Rectal smooth muscle tissue (tissue), 1 donor: ENCODE measurements at regions not wholly inside any gene's neighbourhood (a gene's known extent, or its start where the extent isn't known, plus 50 kb on each side); places are given as distances from the start of the nearest gene placed in this dataset.

Experiments
- H3K27ac ChIP-seq: one replicate; pipeline ENCODE4 v1.7.0; 2013; ENCODE audit warnings: low read depth, low read length, inconsistent platforms
- H3K27me3 ChIP-seq: one replicate; pipeline ENCODE4 v1.7.0; 2013; ENCODE audit warnings: low read length; ENCODE audit not compliant: control insufficient read depth, insufficient read depth
- H3K36me3 ChIP-seq: one replicate; pipeline ENCODE4 v1.7.0; 2013; ENCODE audit warnings: low read length; ENCODE audit not compliant: control insufficient read depth, insufficient read depth
- H3K4me1 ChIP-seq: one replicate; pipeline ENCODE4 v1.7.0; 2013; ENCODE audit warnings: low read length; ENCODE audit not compliant: control insufficient read depth, insufficient read depth
- H3K4me3 ChIP-seq: one replicate; pipeline ENCODE4 v1.7.0; 2013; ENCODE audit warnings: low read length
- H3K9ac ChIP-seq: one replicate; pipeline ENCODE4 v1.7.0; 2013; ENCODE audit warnings: low read length

DNA sequence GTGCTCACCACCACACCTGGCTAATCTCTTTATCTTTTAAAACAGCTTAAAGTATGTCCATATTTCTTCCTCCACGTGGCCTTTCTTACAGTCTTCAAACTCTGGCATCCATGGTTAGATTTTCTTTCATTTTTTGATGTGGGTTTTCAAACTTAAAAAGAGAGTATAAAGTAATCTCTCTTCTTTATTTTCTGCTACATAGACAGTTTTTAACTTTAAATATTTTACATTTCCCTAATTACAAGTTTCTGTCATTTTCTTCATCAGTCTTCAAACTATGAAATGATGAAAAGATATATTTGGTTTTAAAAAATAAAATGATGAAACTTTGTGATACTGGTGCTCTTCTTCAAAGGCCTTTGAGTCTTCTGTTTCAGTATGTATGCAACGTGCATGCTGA, 143.5 kb upstream of the ESRRG start:
- Histone ChIP-seq H3K9ac (no peak overlapping the region), H3K27me3 (no peaks in the 10 kb centered on the region), H3K4me3 (no peak overlapping the region), H3K36me3 (no peaks in the 10 kb centered on the region), H3K4me1 (no peaks in the 10 kb centered on the region), H3K27ac (no peak overlapping the region)

DNA sequence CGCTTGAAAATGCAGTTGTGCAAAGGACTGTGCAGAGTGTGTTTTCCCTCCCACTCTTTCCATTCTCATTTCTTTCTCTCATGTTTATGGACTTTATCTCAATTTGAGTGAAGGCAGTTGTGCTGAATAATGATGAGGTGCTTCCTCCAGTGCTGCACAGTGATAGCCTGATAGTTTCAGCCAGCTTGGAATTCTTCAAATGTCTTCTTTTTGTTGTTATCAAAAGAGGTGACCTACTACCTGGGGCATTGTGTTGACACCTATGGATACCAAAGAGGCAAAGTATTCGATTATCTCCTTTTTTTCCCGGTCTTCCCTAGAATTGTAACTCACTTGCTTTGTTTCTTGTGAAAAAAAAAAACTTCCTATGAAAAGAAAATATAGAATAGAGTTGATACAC, 132.6 kb upstream of the ESRRG start:
- H3K27me3 ChIP-seq, result no peaks in the 10 kb centered on the region
- no peaks in the 10 kb centered on the region for H3K4me1 ChIP-seq
- no peak overlapping the region for H3K4me3 ChIP-seq
- H3K9ac ChIP-seq, result no peak overlapping the region
- no peaks in the 10 kb centered on the region for H3K36me3 ChIP-seq
- H3K27ac ChIP-seq, result no peak overlapping the region

DNA sequence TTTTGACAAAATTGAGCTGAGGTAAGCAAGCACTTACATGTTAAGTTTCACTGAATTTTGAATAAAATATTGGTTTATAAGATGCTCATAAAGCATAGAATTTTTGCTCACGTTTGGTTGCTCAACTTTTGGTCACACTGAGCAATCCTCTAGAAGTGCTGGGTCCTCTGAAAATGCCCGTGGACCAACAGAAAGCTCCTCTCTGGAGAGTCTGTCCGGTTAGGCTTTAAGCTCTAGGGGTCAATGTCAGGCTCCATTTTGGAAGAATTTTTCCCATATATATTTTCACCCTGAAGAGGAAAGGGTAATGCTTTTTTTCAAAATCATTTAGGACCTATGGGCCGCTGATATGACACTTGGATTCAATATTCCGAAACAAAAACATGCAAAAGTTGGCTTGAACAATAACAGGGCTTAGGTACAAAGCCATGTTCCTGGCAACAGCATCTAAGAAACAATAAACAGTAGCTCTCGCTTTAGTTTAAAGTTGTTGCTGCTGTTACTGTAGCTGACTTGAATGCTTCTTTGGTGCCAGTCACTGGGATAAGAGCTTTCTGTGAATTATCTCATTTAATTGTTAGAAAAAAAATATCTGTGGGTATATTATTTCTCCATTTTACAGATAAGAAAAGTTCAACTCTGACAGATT, 131.7 kb upstream of the ESRRG start:
- no peak overlapping the region for H3K9ac ChIP-seq
- no peak overlapping the region for H3K27ac ChIP-seq
- H3K4me1 ChIP-seq, result no peaks in the 10 kb centered on the region
- H3K36me3 ChIP-seq, result no peaks in the 10 kb centered on the region
- no peak overlapping the region for H3K4me3 ChIP-seq
- no peaks in the 10 kb centered on the region for H3K27me3 ChIP-seq

DNA sequence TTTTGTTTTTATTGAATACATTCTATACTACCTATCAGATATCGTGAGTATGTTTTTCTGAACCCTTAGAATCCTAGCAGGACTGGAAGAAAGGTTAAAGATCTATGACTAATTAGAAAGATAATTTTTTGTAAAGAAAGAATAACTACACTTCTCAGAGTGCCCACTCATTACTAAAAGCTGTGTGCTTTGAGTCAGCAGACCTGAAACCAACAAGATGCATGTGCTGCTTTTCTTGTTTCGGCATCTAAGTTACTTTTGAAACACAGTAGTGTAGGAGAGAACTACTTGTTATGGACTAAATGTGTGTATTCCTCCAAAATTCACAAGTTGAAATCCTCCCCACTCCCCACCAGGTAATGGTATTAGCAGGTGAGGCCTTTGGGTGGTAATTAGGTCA, 127.8 kb upstream of the ESRRG start:
- no peak overlapping the region for H3K4me3 ChIP-seq
- H3K4me1 ChIP-seq, result no peaks in the 10 kb centered on the region
- no peak overlapping the region for H3K9ac ChIP-seq
- no peaks in the 10 kb centered on the region for H3K36me3 ChIP-seq
- no peak overlapping the region for H3K27ac ChIP-seq
- no peaks in the 10 kb centered on the region for H3K27me3 ChIP-seq

DNA sequence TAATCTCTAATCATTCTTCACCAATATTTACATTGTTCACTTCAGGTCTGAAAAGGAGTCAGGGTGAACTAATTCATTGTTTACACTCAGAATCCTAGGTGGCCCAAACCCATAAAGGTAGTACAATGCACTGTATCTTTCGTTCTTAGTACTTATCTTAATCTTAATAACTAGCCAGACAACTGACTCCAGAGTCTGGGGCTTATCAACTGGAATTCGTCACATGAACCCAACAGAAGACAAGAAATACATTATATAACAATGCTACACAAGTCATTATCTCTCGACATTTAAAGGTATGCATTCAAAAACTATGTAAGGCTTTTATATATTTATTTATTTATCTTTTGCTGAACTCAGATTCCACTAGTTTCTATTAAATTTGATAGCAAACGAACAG, 125.9 kb upstream of the ESRRG start:
- Histone ChIP-seq H3K27ac (no peak overlapping the region), H3K4me3 (no peak overlapping the region), H3K36me3 (no peaks in the 10 kb centered on the region), H3K4me1 (no peaks in the 10 kb centered on the region), H3K9ac (no peak overlapping the region), H3K27me3 (no peaks in the 10 kb centered on the region)

DNA sequence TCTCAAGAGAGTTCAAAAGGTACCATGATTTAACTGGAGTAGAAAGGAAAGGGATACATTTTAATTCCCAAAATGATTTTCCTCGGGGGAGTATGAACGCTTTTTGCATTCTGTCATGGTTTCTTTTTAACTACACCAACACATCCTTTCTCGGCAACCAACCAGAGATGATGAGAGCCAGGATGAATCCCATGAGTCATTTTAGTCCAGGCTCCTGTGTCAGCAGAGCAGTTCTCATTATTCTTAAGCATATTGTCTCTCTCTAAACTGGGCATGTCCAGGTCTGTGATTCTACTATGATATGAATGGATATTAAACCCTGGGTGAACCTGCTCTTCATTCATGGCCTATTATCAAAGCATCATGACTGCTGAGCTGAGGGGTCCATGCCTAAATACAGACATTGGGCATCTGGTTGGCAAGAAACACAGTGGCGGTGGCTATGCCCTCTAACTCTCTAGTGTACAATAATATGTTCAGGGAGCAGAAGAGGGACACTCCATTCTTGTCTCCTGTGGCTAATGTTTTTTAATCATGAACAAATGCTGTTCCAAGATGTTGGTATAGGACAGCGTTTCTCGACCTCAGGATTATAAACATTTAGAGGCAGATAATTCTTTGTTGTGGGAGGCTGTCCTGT, 124.3 kb upstream of the ESRRG start:
- H3K36me3 ChIP-seq, result no peaks in the 10 kb centered on the region
- no peak overlapping the region for H3K4me3 ChIP-seq
- H3K27ac ChIP-seq, result no peak overlapping the region
- H3K27me3 ChIP-seq, result no peaks in the 10 kb centered on the region
- H3K9ac ChIP-seq, result no peak overlapping the region
- H3K4me1 ChIP-seq, result no peaks in the 10 kb centered on the region

DNA sequence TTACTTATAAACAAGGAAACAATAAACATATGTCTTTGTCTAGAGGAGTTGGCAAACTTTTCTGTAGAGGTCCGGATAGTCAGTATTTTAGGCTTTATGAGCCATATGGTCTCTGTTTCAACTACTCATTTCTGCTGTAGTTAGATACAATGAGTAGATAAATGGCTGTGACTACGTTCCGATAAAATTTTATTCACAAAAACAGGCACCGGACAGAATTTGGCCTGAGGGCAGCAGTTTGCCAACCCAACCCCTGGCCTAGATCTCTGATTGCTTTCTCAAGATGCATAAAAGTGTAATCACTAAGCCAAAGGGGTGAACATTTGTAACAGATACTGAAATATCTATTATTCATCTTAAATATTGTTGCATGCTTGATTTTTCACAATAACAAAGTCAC, 123.1 kb upstream of the ESRRG start:
- Histone ChIP-seq H3K27me3 (no peaks in the 10 kb centered on the region), H3K36me3 (no peaks in the 10 kb centered on the region), H3K27ac (no peak overlapping the region), H3K4me3 (no peak overlapping the region), H3K9ac (no peak overlapping the region), H3K4me1 (no peaks in the 10 kb centered on the region)

DNA sequence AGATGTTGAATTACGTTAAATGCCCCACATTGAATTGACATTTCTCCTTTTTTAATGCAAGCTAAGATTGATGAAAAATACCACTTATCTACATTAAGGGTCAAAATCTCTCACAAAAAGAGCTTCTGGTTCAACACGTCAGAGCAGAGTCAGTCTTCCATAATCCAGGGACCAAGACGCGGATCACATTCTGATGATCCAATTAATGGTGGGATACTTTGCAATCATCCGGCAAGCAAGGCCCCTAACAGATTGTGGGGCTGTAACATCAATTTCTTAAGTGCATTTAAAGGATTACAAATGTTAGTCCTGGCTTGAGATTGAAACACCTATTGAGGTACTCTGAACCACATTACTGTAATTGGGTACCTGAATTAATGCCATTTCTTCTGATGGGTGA, 120.2 kb upstream of the ESRRG start:
- Histone ChIP-seq H3K27me3 (no peaks in the 10 kb centered on the region), H3K4me1 (no peaks in the 10 kb centered on the region), H3K36me3 (no peaks in the 10 kb centered on the region), H3K27ac (no peak overlapping the region), H3K9ac (no peak overlapping the region), H3K4me3 (no peak overlapping the region)

DNA sequence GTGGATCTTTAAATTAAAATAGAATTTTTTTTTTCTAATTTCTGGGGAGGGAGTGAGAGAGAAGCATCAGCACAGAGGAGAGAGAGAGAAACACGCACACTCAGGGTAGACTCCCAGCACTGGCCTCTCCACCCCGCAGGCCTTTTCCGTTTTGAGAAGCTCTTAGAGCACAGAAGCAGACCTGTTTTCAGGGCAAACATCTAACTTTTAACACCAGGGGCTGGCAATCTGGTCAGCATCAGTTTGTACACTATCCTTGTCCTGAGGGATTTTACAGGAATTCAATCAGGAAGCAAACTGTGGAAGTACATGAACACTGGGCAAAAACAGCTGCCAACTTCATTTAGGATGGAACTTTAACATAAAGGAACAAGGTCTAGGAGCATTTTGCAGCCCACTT, 117.9 kb upstream of the ESRRG start:
- Histone ChIP-seq H3K27me3 (no peaks in the 10 kb centered on the region), H3K9ac (no peak overlapping the region)

DNA sequence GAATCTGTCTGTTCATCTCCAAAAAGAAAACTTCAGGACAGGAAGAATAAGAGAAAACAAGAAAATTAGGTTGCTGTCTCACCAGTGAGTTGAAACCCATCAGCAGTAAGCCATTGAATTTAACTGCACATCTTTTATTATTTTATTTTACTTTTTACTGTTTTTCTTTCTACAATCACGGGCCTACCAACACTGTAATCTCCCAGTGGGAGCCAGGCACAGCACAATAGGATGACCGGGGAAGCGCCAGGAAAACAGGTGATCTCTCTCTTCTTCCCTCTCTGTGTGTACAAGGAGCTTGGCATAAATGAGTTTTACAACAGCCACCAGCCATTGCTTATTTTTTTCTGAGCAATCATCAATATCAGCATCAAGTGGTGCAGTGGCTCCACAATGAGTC, 113.1 kb upstream of the ESRRG start:
- H3K9ac ChIP-seq, result no peak overlapping the region
- H3K4me1 ChIP-seq, result no peaks in the 10 kb centered on the region
- no peaks in the 10 kb centered on the region for H3K27me3 ChIP-seq
- no peak overlapping the region for H3K27ac ChIP-seq
- no peaks in the 10 kb centered on the region for H3K36me3 ChIP-seq
- no peak overlapping the region for H3K4me3 ChIP-seq

More for the DNA sequence above, 117.9 kb upstream of the ESRRG start:
- H3K27ac ChIP-seq, result no peak overlapping the region
- H3K36me3 ChIP-seq, result no peaks in the 10 kb centered on the region
- no peak overlapping the region for H3K4me3 ChIP-seq
- H3K4me1 ChIP-seq, result no peaks in the 10 kb centered on the region

DNA sequence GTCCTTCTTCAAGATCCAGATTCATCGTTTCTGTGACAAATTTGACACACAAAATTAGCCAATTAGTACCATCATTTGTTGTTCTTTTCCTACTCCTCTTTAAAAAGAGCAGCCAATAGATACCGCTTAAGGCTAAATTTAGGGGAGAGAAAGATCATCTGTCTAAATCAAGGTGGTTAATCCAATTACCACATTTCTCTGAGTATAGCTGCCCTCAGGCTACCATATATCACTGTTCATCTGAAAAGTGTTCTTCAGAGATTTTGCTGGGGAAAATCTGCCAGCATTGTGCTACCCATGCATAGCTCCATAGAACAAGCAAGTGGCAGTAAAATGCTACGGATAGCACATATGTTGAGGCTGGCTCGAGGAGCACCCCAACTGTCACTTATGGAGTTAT, 110.3 kb upstream of the ESRRG start:
- Histone ChIP-seq H3K27ac (no peak overlapping the region), H3K36me3 (no peaks in the 10 kb centered on the region), H3K9ac (no peak overlapping the region), H3K4me3 (no peak overlapping the region), H3K4me1 (no peaks in the 10 kb centered on the region), H3K27me3 (no peaks in the 10 kb centered on the region)

DNA sequence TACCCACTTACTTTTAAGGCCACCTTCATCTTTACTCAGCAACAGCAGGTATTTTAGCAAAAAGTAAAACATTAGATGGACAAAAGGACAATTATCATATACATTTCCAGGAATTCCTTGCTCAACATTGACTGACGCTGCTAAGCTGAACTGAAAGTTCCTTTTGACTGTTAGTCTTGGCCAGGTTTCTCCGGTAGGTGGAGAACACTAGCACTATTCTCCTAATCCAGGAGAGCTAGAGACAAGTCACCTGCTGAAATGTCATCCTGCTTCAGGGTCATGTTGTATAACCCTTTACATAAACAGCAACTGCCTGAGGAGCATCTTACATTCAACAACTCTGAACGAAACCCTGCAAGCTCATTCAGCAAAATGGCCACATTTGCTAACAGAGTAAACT, 109.0 kb upstream of the ESRRG start:
- H3K4me1 ChIP-seq, result no peaks in the 10 kb centered on the region
- H3K27me3 ChIP-seq, result no peaks in the 10 kb centered on the region
- H3K4me3 ChIP-seq, result no peak overlapping the region
- H3K9ac ChIP-seq, result no peak overlapping the region
- no peak overlapping the region for H3K27ac ChIP-seq
- H3K36me3 ChIP-seq, result no peaks in the 10 kb centered on the region
